Stomach (tissue), 8 donors: ENCODE measurements at regions not wholly inside any gene's neighbourhood (a gene's known extent, or its start where the extent isn't known, plus 50 kb on each side); places are given as distances from the start of the nearest gene placed in this dataset.

Source experiments
- DNase-seq, 2 donors: peaks; one replicate each; pipeline versions ENCODE4 v3.0.0 to v3.0.0-alpha.2; 2013 to 2019
- H3K27ac ChIP-seq, 5 donors: fragments of 200-600 bp in 4 of 5; sonication (generic) in 4 of 5; one replicate each; pipeline ENCODE4 v1.5.1; 2013 to 2019; ENCODE audit warnings: mild to moderate bottlenecking in 1 of 5, moderate library complexity in 1 of 5
- H3K27me3 ChIP-seq, 3 donors: fragments of 200-600 bp; sonication (generic); one replicate each; pipeline ENCODE4 v1.5.1; 2017 to 2019; ENCODE audit warnings: mixed run types in 1 of 3
- H3K36me3 ChIP-seq, 4 donors: fragments of 200-600 bp; sonication (generic); 1 replicate in 3 of 4; 2 replicates in 1 of 4; pipeline ENCODE4 v1.5.1; 2016 to 2019
- H3K4me1 ChIP-seq, 4 donors: fragments of 200-600 bp; sonication (generic); one replicate each; pipeline ENCODE4 v1.5.1; 2016 to 2019
- H3K4me3 ChIP-seq, 4 donors: fragments of 200-600 bp; sonication (generic) in 3 of 4; one replicate each; pipeline ENCODE4 v1.5.1; 2016 to 2019; ENCODE audit warnings: mild to moderate bottlenecking in 1 of 4
- H3K9me3 ChIP-seq, 4 donors: fragments of 200-600 bp; sonication (generic); one replicate each; pipeline ENCODE4 v1.5.1; 2016 to 2019
- CTCF ChIP-seq, 7 experiments: fragments of 450-650 bp in 4 of 7; fragments of 200-600 bp in 3 of 7; sonication (generic) in 3 of 7; IDR thresholded peaks; one replicate each; pipeline ENCODE4 v1.5.1; 2016 to 2019; ENCODE audit warnings: antibody characterized with exemption in 7 of 7, control low read depth in 2 of 7, mild to moderate bottlenecking in 1 of 7
- EP300 ChIP-seq: sonication (generic); formaldehyde crosslinking; IDR thresholded peaks from one replicate; pipeline ENCODE4 v1.6.1; 2017; ENCODE audit warnings: antibody characterized with exemption
- POLR2A ChIP-seq, 4 donors: fragments of 450-650 bp; IDR thresholded peaks; one replicate each; pipeline ENCODE4 v1.6.1; 2016; ENCODE audit warnings: antibody characterized with exemption in 4 of 4, control low read depth in 2 of 4, mild to moderate bottlenecking in 1 of 4, moderate library complexity in 1 of 4
- POLR2AphosphoS5 ChIP-seq, 3 donors: sonication (generic); formaldehyde crosslinking; IDR thresholded peaks; one replicate each; pipeline ENCODE4 v1.6.1; 2016; ENCODE audit warnings: antibody characterized with exemption in 3 of 3
- WGBS, 5 donors: extraction: QIAGEN DNeasy Blood & Tissue Kit in 3 of 5; methylation state at CpG; one replicate each; pipeline versions ENCODE4 v1.1.5 to v1.1.7; 2013 to 2018; 5-methylcytosine and 5-hydroxymethylcytosine counted together
- intact Hi-C: fragments of 100-400 bp; cut with DNase I; formaldehyde crosslinking; loops from one replicate; pipeline ENCODE4 v1.15.1; 2023; ENCODE audit warnings: low total_unique reads
- donor health status: healthy with polysubstance abuse.
- donor health status: Bipolar disorder and iron deficiency.
- donor health status: healthy.

GRCh38 chr20:50245498-50246366 lies 55.1 kb downstream of the CEBPB start:
- no peaks in the 10 kb centered on the region for H3K36me3 ChIP-seq
- WGBS, 5 donors: 57 to 66% (median 61%) methylated on average over 12 to 14 of the region's 14 CpGs
- H3K4me1 ChIP-seq: peaks cover 18 to 57% (median 40%) of the 10 kb centered on the region in 4 donors
- no peak for DNase-seq
- intact Hi-C loops: no loop called here
- no peak overlapping the region for H3K4me3 ChIP-seq
- no peak for TF ChIP-seq POLR2A (IDR thresholded peaks at IDR 0.05)
- TF ChIP-seq POLR2AphosphoS5 (IDR thresholded peaks at IDR 0.05): no peak
- TF ChIP-seq CTCF (IDR thresholded peaks at IDR 0.05): no peak
- TF ChIP-seq EP300: no peak
- no peaks in the 10 kb centered on the region for H3K27me3 ChIP-seq
- no peaks in the 10 kb centered on the region for H3K9me3 ChIP-seq
- H3K27ac ChIP-seq: peak overlapping the region in 3 of 5 donors; percentile 46 to 69 (median 58)

GRCh38 chr20:50246367-50247195 lies 56.0 kb downstream of the CEBPB start:
- peak in 1 of 3 donors; percentile 21 for TF ChIP-seq POLR2AphosphoS5 (IDR thresholded peaks at IDR 0.05)
- no peak for TF ChIP-seq POLR2A (IDR thresholded peaks at IDR 0.05)
- Histone ChIP-seq H3K4me3 (no peak overlapping the region), H3K9me3 (no peaks in the 10 kb centered on the region), H3K27ac (peak overlapping the region; percentile 4 to 69 (median 46)), H3K27me3 (no peaks in the 10 kb centered on the region), H3K4me1 (peaks cover 18 to 57% (median 40%) of the 10 kb centered on the region in 4 donors), H3K36me3 (no peaks in the 10 kb centered on the region)
- DNase-seq: peak; percentile 69 to 87
- intact Hi-C loops: no loop called here
- WGBS, 5 donors: 43 to 62% (median 49%) methylated on average over 13 to 17 of the region's 17 CpGs

- DNase-seq: no peak
- Histone ChIP-seq H3K36me3 (no peaks in the 10 kb centered on the region), H3K27ac (peak overlapping the region; percentile 4 to 69 (median 46)), H3K27me3 (no peaks in the 10 kb centered on the region), H3K9me3 (no peaks in the 10 kb centered on the region), H3K4me3 (no peak overlapping the region), H3K4me1 (peaks cover 18 to 57% (median 40%) of the 10 kb centered on the region in 4 donors)
- WGBS, 5 donors: 70 to 85% (median 78%) methylated on average over 9 of the region's 9 CpGs
- intact Hi-C loops: no loop called here
- TF ChIP-seq POLR2AphosphoS5 (IDR thresholded peaks at IDR 0.05) (no peak), CTCF (IDR thresholded peaks at IDR 0.05) (no peak), EP300 (no peak), POLR2A (IDR thresholded peaks at IDR 0.05) (no peak)
These were observed 56.8 kb downstream of the CEBPB start for GRCh38 chr20:50247196-50248094.

GRCh38 chr20:50248104-50248641 lies 57.5 kb downstream of the CEBPB start:
- Histone ChIP-seq H3K4me3 (no peak overlapping the region), H3K36me3 (no peaks in the 10 kb centered on the region), H3K27ac (no peak overlapping the region), H3K9me3 (no peaks in the 10 kb centered on the region), H3K4me1 (peaks cover 12 to 51% (median 34%) of the 10 kb centered on the region in 4 donors), H3K27me3 (no peaks in the 10 kb centered on the region)
- WGBS, 5 donors: 61 to 75% (median 74%) methylated on average over 7 to 17 of the region's 17 CpGs
- peak in 1 of 2 donors; percentile 31 for DNase-seq
- intact Hi-C loops: no loop called here
- no peak for TF ChIP-seq POLR2AphosphoS5 (IDR thresholded peaks at IDR 0.05)
- no peak for TF ChIP-seq EP300
- TF ChIP-seq CTCF (IDR thresholded peaks at IDR 0.05): no peak
- TF ChIP-seq POLR2A (IDR thresholded peaks at IDR 0.05): no peak
